HG03159 (cell line): ENCODE measurements at regions not wholly inside any gene's neighbourhood (a gene's known extent, or its start where the extent isn't known, plus 50 kb on each side); places are given as distances from the start of the nearest gene placed in this dataset.
"Not testable (repeated sequence)": the region's sequence is repeated elsewhere in the genome, so short reads cannot be mapped to it uniquely, and the experiment has no call there.

Experiments
- ATAC-seq: cut with Tn5 transposase; IDR thresholded peaks from one replicate; pipeline ENCODE4 v1.9.1; 2021; ENCODE audit warnings: mild to moderate bottlenecking, moderate library complexity; ENCODE audit not compliant: unreplicated experiment

- ATAC-seq = not testable (repeated sequence)
Measured at GRCh38 chr20:25989686-25990085, 293.0 kb upstream of the ZNF337 start.

- no peak for ATAC-seq
Measured at GRCh38 chr20:25989196-25989595, 292.5 kb upstream of the ZNF337 start.

GRCh38 chr20:25987928-25988560 is 291.4 kb upstream of the ZNF337 start:
- not testable (repeated sequence) for ATAC-seq

- peak; percentile 84 for ATAC-seq
Measured at GRCh38 chr20:25987073-25987927, 290.6 kb upstream of the ZNF337 start.

- no peak for ATAC-seq
Measured at GRCh38 chr20:25985597-25985996, 288.9 kb upstream of the ZNF337 start.

GRCh38 chr20:25984933-25985332 is 288.3 kb upstream of the ZNF337 start:
- no peak for ATAC-seq

- not testable (repeated sequence) for ATAC-seq
Measured at GRCh38 chr20:25982701-25983100, 286.0 kb upstream of the ZNF337 start.

- not testable (repeated sequence) for ATAC-seq
Measured at GRCh38 chr20:25978450-25979190, 282.0 kb upstream of the ZNF337 start.

- ATAC-seq = not testable (repeated sequence)
Measured at GRCh38 chr20:25975816-25976215, 279.2 kb upstream of the ZNF337 start.

GRCh38 chr20:25965203-25965602 is 268.6 kb upstream of the ZNF337 start:
- not testable (repeated sequence) for ATAC-seq

GRCh38 chr20:25953876-25954275 is 257.2 kb upstream of the ZNF337 start:
- not testable (repeated sequence) for ATAC-seq

- not testable (repeated sequence) for ATAC-seq
Measured at GRCh38 chr20:25935230-25935629, 238.6 kb upstream of the ZNF337 start.

GRCh38 chr20:25932806-25933205 is 236.2 kb upstream of the ZNF337 start:
- ATAC-seq = not testable (repeated sequence)

GRCh38 chr20:25932170-25932569 is 235.5 kb upstream of the ZNF337 start:
- ATAC-seq = not testable (repeated sequence)

GRCh38 chr20:25902321-25902720 is 205.7 kb upstream of the ZNF337 start:
- not testable (repeated sequence) for ATAC-seq

GRCh38 chr20:25898663-25899062 is 202.0 kb upstream of the ZNF337 start:
- ATAC-seq = not testable (repeated sequence)

- not testable (repeated sequence) for ATAC-seq
Measured at GRCh38 chr20:25879096-25879495, 182.4 kb upstream of the ZNF337 start.

- ATAC-seq = not testable (repeated sequence)
Measured at GRCh38 chr20:25868650-25868979, 172.0 kb upstream of the ZNF337 start.

- no peak for ATAC-seq
Measured at GRCh38 chr20:25867776-25868649, 171.4 kb upstream of the ZNF337 start.

- ATAC-seq = not testable (repeated sequence)
Measured at GRCh38 chr20:25867015-25867775, 170.5 kb upstream of the ZNF337 start.
